ENCODE measurements at regions not wholly inside any gene's neighbourhood (a gene's known extent, or its start where the extent isn't known, plus 50 kb on each side); places are given as distances from the start of the nearest gene placed in this dataset.

GRCh38 chr5:8288897-8289516, 420.1 kb downstream of the MTRR start:
- no peaks in the 10 kb centered on the region for H3K27me3 ChIP-seq
- no peaks in the 10 kb centered on the region for H3K9me3 ChIP-seq
- TF ChIP-seq POLR2A (IDR thresholded peaks at IDR 0.05), result no peak
- no peak for TF ChIP-seq CTCF (IDR thresholded peaks at IDR 0.05)
- H3K27ac ChIP-seq, result no peak overlapping the region
- no peak for DNase-seq
- 69 to 75% (median 73%) methylated on average over 6 of the region's 6 CpGs for WGBS, 4 donors
- no peaks in the 10 kb centered on the region for H3K36me3 ChIP-seq
- no peak for ATAC-seq
- H3K4me1 ChIP-seq, result no peaks in the 10 kb centered on the region
- intact Hi-C loops (cut with DNase I), result no loop called here
- no peak overlapping the region for H3K4me3 ChIP-seq

GRCh38 chr5:8289779-8290178, 420.8 kb downstream of the MTRR start:
- Histone ChIP-seq H3K4me1 (no peaks in the 10 kb centered on the region), H3K9me3 (no peaks in the 10 kb centered on the region), H3K27ac (no peak overlapping the region), H3K4me3 (no peak overlapping the region), H3K27me3 (no peaks in the 10 kb centered on the region), H3K36me3 (no peaks in the 10 kb centered on the region)
- intact Hi-C loops (cut with DNase I), result no loop called here
- no peak for TF ChIP-seq CTCF (IDR thresholded peaks at IDR 0.05)
- no peak for TF ChIP-seq POLR2A (IDR thresholded peaks at IDR 0.05)
- no peak for ATAC-seq
- DNase-seq, result no peak
- WGBS, 4 donors, result 63 to 78% (median 69%) methylated on average over 1 of the region's 1 CpG

GRCh38 chr5:8290721-8291120, 421.8 kb downstream of the MTRR start:
- H3K4me3 ChIP-seq, result no peak overlapping the region
- H3K27me3 ChIP-seq, result no peaks in the 10 kb centered on the region
- DNase-seq (no peak), ATAC-seq (no peak)
- H3K4me1 ChIP-seq, result no peaks in the 10 kb centered on the region
- 78 to 83% (median 80%) methylated on average over 2 of the region's 2 CpGs for WGBS, 4 donors
- intact Hi-C loops (cut with DNase I), result no loop called here
- H3K36me3 ChIP-seq, result no peaks in the 10 kb centered on the region
- TF ChIP-seq CTCF (IDR thresholded peaks at IDR 0.05) (no peak), POLR2A (IDR thresholded peaks at IDR 0.05) (no peak)
- no peaks in the 10 kb centered on the region for H3K9me3 ChIP-seq
- H3K27ac ChIP-seq, result no peak overlapping the region

GRCh38 chr5:8291641-8292040, 422.7 kb downstream of the MTRR start:
- intact Hi-C loops (cut with DNase I), result no loop called here
- ATAC-seq (no peak), DNase-seq (no peak)
- Histone ChIP-seq H3K4me1 (no peaks in the 10 kb centered on the region), H3K9me3 (no peaks in the 10 kb centered on the region), H3K4me3 (no peak overlapping the region), H3K27me3 (no peaks in the 10 kb centered on the region), H3K27ac (no peak overlapping the region), H3K36me3 (no peaks in the 10 kb centered on the region)
- no peak for TF ChIP-seq CTCF (IDR thresholded peaks at IDR 0.05)
- no peak for TF ChIP-seq POLR2A (IDR thresholded peaks at IDR 0.05)
- 72 to 81% (median 78%) methylated on average over 2 of the region's 2 CpGs for WGBS, 4 donors

Data from heart left ventricle (tissue), 16 donors.